GM23248 (cell line): ENCODE measurements at regions not wholly inside any gene's neighbourhood (a gene's known extent, or its start where the extent isn't known, plus 50 kb on each side); places are given as distances from the start of the nearest gene placed in this dataset.

Source experiments
- EZH2 ChIP-seq: fragments of 200-600 bp; sonication (generic); IDR thresholded peaks from 2 replicates; pipeline ENCODE4 v1.6.1; 2018; ENCODE audit warnings: antibody characterized with exemption, mild to moderate bottlenecking; ENCODE audit not compliant: insufficient read depth, poor library complexity, severe bottlenecking
- EZH2phosphoT487 ChIP-seq: fragments of 200-600 bp; sonication (generic); IDR thresholded peaks from 2 replicates; pipeline ENCODE4 v1.6.1; 2018; ENCODE audit warnings: antibody characterized with exemption, moderate library complexity, mild to moderate bottlenecking, low read depth; ENCODE audit not compliant: insufficient read depth

GRCh38 chr3:170714562-170715535 lies 129.0 kb upstream of the SLC7A14 start:
- TF ChIP-seq EZH2phosphoT487 (no peak), EZH2 (no peak)
